Hepatocyte (in vitro differentiated cells): ENCODE measurements at regions not wholly inside any gene's neighbourhood (a gene's known extent, or its start where the extent isn't known, plus 50 kb on each side); places are given as distances from the start of the nearest gene placed in this dataset.

ENCODE experiments used
- CTCF ChIP-seq: fragments of 200-600 bp; sonication (generic); IDR thresholded peaks from 2 replicates; pipeline ENCODE4 v1.5.1; 2016; ENCODE audit warnings: antibody characterized with exemption, mild to moderate bottlenecking; ENCODE audit not compliant: poor library complexity
- EZH2 ChIP-seq: fragments of 200-600 bp; sonication (generic); IDR thresholded peaks from 2 replicates; pipeline ENCODE4 v1.6.1; 2016; ENCODE audit warnings: antibody characterized with exemption, mild to moderate bottlenecking, borderline replicate concordance

DNA sequence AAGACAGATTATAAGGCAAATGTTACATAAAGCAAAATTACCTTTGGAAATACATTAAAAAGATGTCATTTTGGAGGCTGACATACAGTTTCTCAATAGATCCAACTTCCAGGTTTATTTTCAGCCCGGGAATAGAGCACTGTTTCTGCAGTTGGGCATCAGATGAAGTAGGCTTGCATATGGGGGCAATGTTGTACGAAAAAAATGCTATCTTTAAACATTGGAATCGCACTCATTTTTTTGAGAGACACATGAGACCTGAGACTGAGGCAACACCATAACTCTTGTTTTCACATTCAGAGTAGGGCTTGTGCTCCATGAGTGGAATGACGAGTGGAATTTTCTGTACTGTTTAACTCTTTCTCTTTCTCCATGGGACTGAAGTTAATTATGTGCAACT, 122.4 kb upstream of the ZRANB2 start:
- TF ChIP-seq CTCF (no peak), EZH2 (no peak)
